H9 (cell line): ENCODE measurements at regions not wholly inside any gene's neighbourhood (a gene's known extent, or its start where the extent isn't known, plus 50 kb on each side); places are given as distances from the start of the nearest gene placed in this dataset.

Experiments
- DNase-seq: peaks from one replicate; pipeline ENCODE4 v3.0.0-alpha.2; 2017
- H2AFZ ChIP-seq: one replicate; pipeline ENCODE4 v1.6.1; 2013; ENCODE audit warnings: mild to moderate bottlenecking, low read length, control low read depth, moderate library complexity
- H2AK5ac ChIP-seq: 2 replicates; pipeline ENCODE4 v1.6.1; 2013; ENCODE audit warnings: low read length, control low read depth, mixed read lengths; ENCODE audit not compliant: insufficient read length
- H2BK120ac ChIP-seq: one replicate; pipeline ENCODE4 v1.6.1; 2013; ENCODE audit warnings: low read depth, mild to moderate bottlenecking, low read length, control low read depth, inconsistent platforms; ENCODE audit not compliant: poor library complexity, severe bottlenecking
- H2BK12ac ChIP-seq: 2 replicates; pipeline ENCODE4 v1.6.1; 2013; ENCODE audit warnings: low read length, control low read depth, mixed read lengths, low read depth; ENCODE audit not compliant: insufficient read length
- H2BK15ac ChIP-seq: 2 replicates; pipeline ENCODE4 v1.6.1; 2013; ENCODE audit warnings: low read depth, low read length, control low read depth
- H2BK20ac ChIP-seq: one replicate; pipeline ENCODE4 v1.6.1; 2013; ENCODE audit warnings: low read depth, mild to moderate bottlenecking, low read length, control low read depth, inconsistent platforms; ENCODE audit not compliant: poor library complexity, severe bottlenecking
- H2BK5ac ChIP-seq: 2 replicates; pipeline ENCODE4 v1.6.1; 2013; ENCODE audit warnings: low read length, control low read depth, mixed read lengths; ENCODE audit not compliant: insufficient read length
- H3K14ac ChIP-seq: 2 replicates; pipeline ENCODE4 v1.6.1; 2013; ENCODE audit warnings: low read length, control low read depth; ENCODE audit not compliant: insufficient read depth
- H3K18ac ChIP-seq: 2 replicates; pipeline ENCODE4 v1.6.1; 2013; ENCODE audit warnings: low read depth, mild to moderate bottlenecking, mixed read lengths, low read length, control low read depth; ENCODE audit not compliant: insufficient read length
- H3K23ac ChIP-seq: 2 replicates; pipeline ENCODE4 v1.6.1; 2013; ENCODE audit warnings: low read length, control low read depth, mixed read lengths, low read depth; ENCODE audit not compliant: insufficient read length
- H3K23me2 ChIP-seq: 2 replicates; pipeline ENCODE4 v1.6.1; 2013; ENCODE audit warnings: low read depth, mild to moderate bottlenecking, mixed read lengths, low read length, control low read depth; ENCODE audit not compliant: insufficient read length, poor library complexity, severe bottlenecking
- H3K27ac ChIP-seq: 2 replicates; pipeline ENCODE4 v1.5.1; 2013; ENCODE audit warnings: low read length, control low read depth, mixed read lengths, low read depth; ENCODE audit not compliant: insufficient read length
- H3K27me3 ChIP-seq: 2 replicates; pipeline ENCODE4 v1.6.1; 2013; ENCODE audit warnings: low read length, control low read depth, inconsistent platforms; ENCODE audit not compliant: insufficient read depth
- H3K4ac ChIP-seq: 2 replicates; pipeline ENCODE4 v1.6.1; 2013; ENCODE audit warnings: low read depth, mild to moderate bottlenecking, control low read depth, inconsistent platforms, low read length, moderate library complexity
- H3K4me1 ChIP-seq: 2 replicates; pipeline ENCODE4 v1.6.1; 2013; ENCODE audit warnings: low read length, control low read depth, inconsistent platforms; ENCODE audit not compliant: insufficient read depth
- H3K4me2 ChIP-seq: 2 replicates; pipeline ENCODE4 v1.6.1; 2013; ENCODE audit warnings: low read length, control low read depth, mixed read lengths; ENCODE audit not compliant: insufficient read length, insufficient read depth
- H3K56ac ChIP-seq: 2 replicates; pipeline ENCODE4 v1.6.1; 2013; ENCODE audit warnings: low read depth, mild to moderate bottlenecking, mixed read lengths, low read length, control low read depth; ENCODE audit not compliant: insufficient read length
- H3K79me1 ChIP-seq: 2 replicates; pipeline ENCODE4 v1.6.1; 2013; ENCODE audit warnings: low read depth, mild to moderate bottlenecking, moderate library complexity, low read length, control low read depth, inconsistent platforms; ENCODE audit not compliant: insufficient read depth, poor library complexity, severe bottlenecking
- H3K79me2 ChIP-seq: 2 replicates; pipeline ENCODE4 v1.6.1; 2013; ENCODE audit warnings: low read length, control low read depth, inconsistent platforms; ENCODE audit not compliant: insufficient read depth
- H3K9ac ChIP-seq: 2 replicates; pipeline ENCODE4 v1.6.1; 2013; ENCODE audit warnings: low read length, control low read depth, mixed read lengths; ENCODE audit not compliant: insufficient read length; ENCODE audit errors: extremely low read depth
- H3K9me3 ChIP-seq: one replicate; pipeline ENCODE4 v1.6.1; 2013; ENCODE audit warnings: low read depth, low read length, inconsistent platforms; ENCODE audit not compliant: control insufficient read depth
- H3T11ph ChIP-seq: one replicate; pipeline ENCODE4 v1.6.1; 2013; ENCODE audit warnings: mild to moderate bottlenecking, low read length, control low read depth, inconsistent platforms
- H4K20me1 ChIP-seq: one replicate; pipeline ENCODE4 v1.6.1; 2013; ENCODE audit not compliant: control insufficient read depth, insufficient read length, insufficient read depth
- H4K5ac ChIP-seq: 2 replicates; pipeline ENCODE4 v1.6.1; 2013; ENCODE audit warnings: low read depth, mild to moderate bottlenecking, mixed read lengths, low read length, control low read depth; ENCODE audit not compliant: insufficient read length
- H4K8ac ChIP-seq: replicated peaks from 2 replicates; pipeline ENCODE4 v1.6.1; 2013; ENCODE audit warnings: low read length, control low read depth, mixed read lengths, low read depth; ENCODE audit not compliant: insufficient read length
- H4K91ac ChIP-seq: 2 replicates; pipeline ENCODE4 v1.6.1; 2013; ENCODE audit warnings: low read depth, mild to moderate bottlenecking, moderate library complexity, mixed read lengths, low read length, control low read depth; ENCODE audit not compliant: insufficient read length
- H3K27ac Mint-ChIP-seq, 3 experiments: 2 replicates in 2 of 3; 3 replicates in 1 of 3; pipeline ENCODE4 v1.8.0; 2020 to 2021; ENCODE audit warnings: mixed read lengths in 3 of 3, mild to moderate bottlenecking in 1 of 3, moderate library complexity in 1 of 3
- H3K27me3 Mint-ChIP-seq: 2 replicates; pipeline ENCODE4 v1.8.0; 2021; ENCODE audit warnings: low read depth, mild to moderate bottlenecking, moderate library complexity, mixed read lengths
- H3K36me3 Mint-ChIP-seq, 3 experiments: 2 replicates in 2 of 3; 3 replicates in 1 of 3; pipeline ENCODE4 v1.8.0; 2020 to 2021; ENCODE audit warnings: low read depth in 3 of 3, mixed read lengths in 3 of 3; ENCODE audit not compliant: insufficient read depth in 1 of 3
- H3K4me1 Mint-ChIP-seq, 2 experiments: 2 replicates each; pipeline ENCODE4 v1.8.0; 2020; ENCODE audit warnings: mixed read lengths in 2 of 2
- H3K4me3 Mint-ChIP-seq, 2 experiments: 2 replicates in 1 of 2; 3 replicates in 1 of 2; pipeline ENCODE4 v1.8.0; 2020 to 2021; ENCODE audit warnings: mild to moderate bottlenecking in 2 of 2, mixed read lengths in 2 of 2, moderate library complexity in 1 of 2
- H3K9me3 Mint-ChIP-seq, 2 experiments: 2 replicates in 1 of 2; 3 replicates in 1 of 2; pipeline ENCODE4 v1.8.0; 2020; ENCODE audit warnings: mild to moderate bottlenecking in 2 of 2, mixed read lengths in 2 of 2, moderate library complexity in 1 of 2
- CTCF ChIP-seq: fragments of 200-600 bp; sonication (generic); conservative IDR thresholded peaks from 3 replicates; pipeline ENCODE4 v1.8.0; 2021; ENCODE audit warnings: antibody characterized with exemption, mild to moderate bottlenecking
- WGBS: extraction: QIAGEN DNeasy Blood & Tissue Kit; methylation state at CpG from one replicate; pipeline ENCODE4 v1.1.7; 2013; ENCODE audit warnings: missing lambda C conversion rate, low lambda C conversion rate, mixed read lengths; ENCODE audit not compliant: insufficient read length; ENCODE audit errors: extremely low coverage; 5-methylcytosine and 5-hydroxymethylcytosine counted together

DNA sequence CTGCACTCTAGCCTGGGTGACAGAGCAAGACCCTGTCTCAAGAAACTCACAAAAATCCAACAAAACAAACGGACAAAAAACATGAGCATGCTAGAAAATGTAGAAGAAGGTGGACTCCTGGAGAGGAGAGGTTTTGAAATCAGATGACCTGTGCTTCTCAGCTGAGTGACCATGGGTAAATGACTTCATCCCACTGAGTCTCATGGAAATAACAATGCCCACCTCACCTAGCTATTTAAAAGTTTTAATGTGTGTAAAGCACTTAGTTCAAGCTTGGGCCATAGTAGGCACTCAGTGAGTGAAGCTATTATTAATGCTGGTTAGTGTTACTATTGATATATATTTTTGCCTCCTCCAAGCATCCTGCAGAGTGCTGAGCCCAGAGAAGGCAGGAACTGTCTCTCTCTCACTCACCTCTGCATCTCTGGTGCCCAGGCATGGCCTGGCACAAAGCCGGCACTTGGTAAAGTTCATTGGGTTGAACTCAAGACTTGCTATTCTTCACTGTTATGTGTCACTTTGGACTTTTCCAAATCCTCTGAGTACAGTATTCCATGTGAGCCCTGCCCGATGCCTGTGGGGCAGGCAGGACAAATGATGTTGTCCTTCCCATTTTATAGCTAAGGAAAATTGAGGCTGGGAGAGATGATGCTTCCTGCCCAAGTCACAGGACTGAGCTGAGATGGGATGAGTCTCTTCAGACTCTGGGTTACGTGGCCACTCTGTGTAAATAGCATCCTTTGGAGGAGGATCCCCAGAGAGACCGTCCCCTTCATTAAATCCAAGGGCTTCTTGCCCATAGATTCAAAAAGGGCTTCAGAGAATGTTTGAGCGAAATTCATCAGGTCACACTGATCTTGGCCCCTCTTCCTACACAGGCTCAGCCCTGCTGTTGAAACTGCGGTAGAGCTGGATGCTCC, 81.4 kb upstream of the EMX2 start:
- H3K4ac ChIP-seq, result no peak overlapping the region
- H2BK5ac ChIP-seq, result no peak overlapping the region
- no peak overlapping the region for H2BK20ac ChIP-seq
- 0 out of 7 replicates have a peak overlapping the region, but pooled peaks of 1 of the 3 experiments have one; percentile 33 for H3K27ac Mint-ChIP-seq
- H3K27ac ChIP-seq, result no peak overlapping the region
- no peak overlapping the region for H4K91ac ChIP-seq
- H3K79me1 ChIP-seq, result no peaks in the 10 kb centered on the region
- H2BK12ac ChIP-seq, result no peak overlapping the region
- H3K23ac ChIP-seq, result no peak overlapping the region
- no peak overlapping the region for H3K56ac ChIP-seq
- H3K9ac ChIP-seq, result no peak overlapping the region
- H3T11ph ChIP-seq, result no peak overlapping the region
- no peaks in the 10 kb centered on the region for H4K20me1 ChIP-seq
- no peak overlapping the region for H3K14ac ChIP-seq
- DNase-seq, result no peak
- peaks cover 0 to 3% (median 0%) of the 10 kb centered on the region in 3 experiments; a peak in 1 of 7 replicates for H3K36me3 Mint-ChIP-seq
- H3K23me2 ChIP-seq, result no peaks in the 10 kb centered on the region
- H2BK15ac ChIP-seq, result no peak overlapping the region
- no peaks in the 10 kb centered on the region for H3K4me1 ChIP-seq
- H4K5ac ChIP-seq, result no peak overlapping the region
- H3K4me2 ChIP-seq, result no peak overlapping the region
- no peak overlapping the region for H3K4me3 Mint-ChIP-seq
- peaks cover 24 to 28% of the 10 kb centered on the region in 2 experiments for H3K4me1 Mint-ChIP-seq
- no CpG with 5 or more reads among the region's 7 CpGs for WGBS
- no peak for TF ChIP-seq CTCF
- H3K79me2 ChIP-seq, result no peaks in the 10 kb centered on the region
- no peaks in the 10 kb centered on the region for H3K27me3 ChIP-seq
- H2AK5ac ChIP-seq, result no peak overlapping the region
- H3K18ac ChIP-seq, result no peak overlapping the region
- H3K9me3 ChIP-seq, result no peaks in the 10 kb centered on the region
- peaks cover 4 to 7% of the 10 kb centered on the region in 2 experiments; a peak in 4 of 5 replicates for H3K9me3 Mint-ChIP-seq
- H3K27me3 Mint-ChIP-seq, result peaks cover 2% of the 10 kb centered on the region
- no peak overlapping the region for H2AFZ ChIP-seq
- H2BK120ac ChIP-seq, result no peak overlapping the region
- H4K8ac ChIP-seq, result no peak overlapping the region
